ENCODE measurements at regions not wholly inside any gene's neighbourhood (a gene's known extent, or its start where the extent isn't known, plus 50 kb on each side); places are given as distances from the start of the nearest gene placed in this dataset.
"Not testable (repeated sequence)": the region's sequence is repeated elsewhere in the genome, so short reads cannot be mapped to it uniquely, and the experiment has no call there.

GRCh38 chr2:230637486-230637885 lies 75.2 kb upstream of the CAB39 start:
- in situ Hi-C loops (cut with MboI; ENCODE audit: low sequenced_read_pairs): not testable (repeated sequence)

- in situ Hi-C loops (cut with MboI; ENCODE audit: low sequenced_read_pairs): no loop called here
Measured at GRCh38 chr2:230640540-230641011, 72.1 kb upstream of the CAB39 start.

DNA sequence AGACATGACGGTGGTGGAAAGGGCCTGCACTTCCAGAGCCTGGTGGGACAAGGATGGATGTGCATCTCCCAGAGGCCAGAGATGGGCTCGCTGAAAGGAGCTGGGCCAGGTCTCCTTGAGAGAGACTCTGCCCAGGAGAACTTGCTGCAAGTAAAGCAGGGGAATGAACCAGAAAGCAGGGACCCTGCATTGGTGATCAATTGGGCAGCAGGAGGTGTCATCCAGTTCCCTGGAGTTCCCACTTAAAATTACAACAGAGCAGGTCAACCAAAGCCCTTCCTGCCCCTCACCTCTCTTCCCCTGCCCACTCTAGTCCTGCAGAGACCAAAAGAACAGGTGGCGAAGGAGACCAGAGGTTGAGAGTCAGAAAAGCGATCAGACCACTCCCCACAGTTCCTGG lies 69.7 kb upstream of the CAB39 start:
- in situ Hi-C loops (cut with MboI; ENCODE audit: low sequenced_read_pairs): no loop called here

- in situ Hi-C loops (cut with MboI; ENCODE audit: low sequenced_read_pairs): no loop called here
Measured at GRCh38 chr2:230643576-230644291, 68.9 kb upstream of the CAB39 start.

GRCh38 chr2:230644356-230644935 lies 68.2 kb upstream of the CAB39 start:
- in situ Hi-C loops (cut with MboI; ENCODE audit: low sequenced_read_pairs): no loop called here

- in situ Hi-C loops (cut with MboI; ENCODE audit: low sequenced_read_pairs): no loop called here
Measured at GRCh38 chr2:230648356-230648755, 64.3 kb upstream of the CAB39 start.

DNA sequence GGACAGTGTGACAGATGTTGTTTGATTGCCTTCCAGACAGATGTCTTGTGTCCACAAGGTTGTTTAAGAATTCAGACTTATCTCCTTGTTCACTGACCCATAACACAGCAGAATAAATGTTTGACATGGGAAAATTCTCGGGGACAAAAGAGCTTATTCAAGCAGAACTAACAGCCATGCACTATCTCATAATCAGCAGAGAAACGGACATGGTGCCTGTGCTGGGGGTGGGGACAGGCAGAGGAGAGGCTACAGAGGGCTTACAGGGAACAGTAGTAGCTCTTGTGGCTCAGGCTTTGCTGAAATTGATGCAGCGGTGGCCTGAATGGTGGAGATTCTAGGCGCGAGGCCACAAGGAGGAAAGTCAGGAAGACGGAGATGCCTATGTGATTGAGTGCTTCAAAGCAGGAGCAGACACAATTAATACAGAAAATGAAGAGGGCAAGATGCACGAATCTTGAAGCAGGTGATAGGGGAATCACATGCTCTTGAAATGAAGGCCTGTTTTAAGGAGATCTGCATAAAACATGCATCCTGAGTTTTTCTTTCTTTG lies 62.0 kb upstream of the CAB39 start:
- in situ Hi-C loops (cut with MboI; ENCODE audit: low sequenced_read_pairs): no loop called here

DNA sequence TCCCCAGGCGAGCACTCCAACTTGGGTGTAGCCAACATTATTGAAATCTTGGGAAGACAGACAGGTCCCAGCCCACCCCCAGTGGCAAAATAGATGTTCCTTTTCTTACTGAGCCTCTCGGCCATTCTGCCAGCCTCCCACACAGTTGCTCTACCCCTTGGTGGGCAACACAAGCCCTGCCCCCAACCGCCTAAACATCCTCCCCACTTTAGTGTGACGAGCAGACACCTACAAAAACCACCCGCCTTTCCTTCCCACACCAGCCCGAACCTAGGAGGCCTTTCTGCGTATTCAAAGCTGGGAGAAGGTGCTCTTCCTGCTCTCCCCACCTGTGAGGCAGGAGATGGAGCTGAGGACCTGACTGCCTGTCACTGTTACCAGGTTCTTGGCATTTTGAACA lies 58.6 kb upstream of the CAB39 start:
- in situ Hi-C loops (cut with MboI; ENCODE audit: low sequenced_read_pairs): no loop called here

DNA sequence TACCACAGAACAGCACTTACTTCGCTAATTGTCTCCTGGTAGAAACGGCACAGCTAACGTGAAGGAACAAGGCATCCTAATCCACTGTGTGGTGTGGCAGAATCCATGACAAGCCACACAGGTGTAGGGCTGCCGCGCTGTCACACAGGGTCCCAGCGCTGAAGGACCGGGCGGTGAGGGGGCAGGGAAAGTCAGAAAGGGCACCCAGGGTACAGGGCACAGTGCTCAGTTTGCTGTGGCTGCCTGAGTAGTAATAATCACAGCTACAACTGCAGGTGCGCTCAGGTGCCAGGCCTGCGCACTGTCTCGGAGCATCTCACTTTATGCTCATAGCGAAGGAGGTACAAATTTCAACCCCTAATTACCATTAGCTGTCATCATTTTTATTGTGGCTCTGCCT lies 55.2 kb upstream of the CAB39 start:
- in situ Hi-C loops (cut with MboI; ENCODE audit: low sequenced_read_pairs): no loop called here

GRCh38 chr2:230657906-230658305 lies 54.7 kb upstream of the CAB39 start:
- in situ Hi-C loops (cut with MboI; ENCODE audit: low sequenced_read_pairs): no loop called here

GRCh38 chr2:230658577-230658876 lies 54.1 kb upstream of the CAB39 start:
- in situ Hi-C loops (cut with MboI; ENCODE audit: low sequenced_read_pairs): no loop called here

DNA sequence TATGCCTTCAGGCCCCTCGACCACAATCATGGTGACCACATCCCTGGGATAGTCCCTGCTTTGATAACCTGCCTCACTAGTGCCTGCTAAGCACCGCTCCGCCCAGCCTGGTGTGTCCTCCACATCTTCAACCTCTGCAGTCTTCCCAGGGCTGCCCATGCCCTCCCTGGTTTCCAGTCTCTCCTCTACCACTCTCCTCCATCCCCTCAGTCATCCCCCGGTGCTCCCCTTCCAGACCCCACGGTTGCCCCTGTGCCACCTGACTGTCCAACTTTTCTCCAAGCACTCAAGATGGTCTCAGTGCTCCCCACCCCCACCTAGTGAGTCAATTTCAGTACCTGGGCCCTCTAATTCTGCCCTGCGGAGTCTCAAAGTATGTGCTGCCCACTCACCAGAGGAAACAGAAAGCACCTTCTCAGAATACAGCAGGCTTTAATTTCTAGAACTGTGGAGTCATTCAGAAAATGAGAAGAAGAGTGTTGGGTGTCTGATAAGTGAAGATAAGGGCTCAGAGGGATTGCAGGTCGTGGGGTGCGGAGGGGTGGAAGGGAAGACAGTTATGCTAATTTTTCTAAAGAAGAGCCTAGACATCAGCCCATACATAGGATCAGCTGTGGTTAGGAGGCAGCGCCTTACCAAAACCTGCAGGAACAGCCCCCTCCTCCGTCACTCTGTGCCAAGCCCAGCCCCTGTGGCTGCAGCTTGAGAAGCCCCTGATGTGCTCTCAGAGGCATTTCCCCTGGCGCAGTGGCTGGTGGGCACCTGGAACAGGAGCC lies 53.6 kb upstream of the CAB39 start:
- in situ Hi-C loops (cut with MboI; ENCODE audit: low sequenced_read_pairs): no loop called here

GRCh38 chr2:230660294-230661060 lies 52.2 kb upstream of the CAB39 start:
- in situ Hi-C loops (cut with MboI; ENCODE audit: low sequenced_read_pairs): no loop called here

GRCh38 chr2:230661072-230661957 lies 51.3 kb upstream of the CAB39 start:
- in situ Hi-C loops (cut with MboI; ENCODE audit: low sequenced_read_pairs): no loop called here
